Right lobe of liver (tissue), 4 donors: ENCODE measurements at regions not wholly inside any gene's neighbourhood (a gene's known extent, or its start where the extent isn't known, plus 50 kb on each side); places are given as distances from the start of the nearest gene placed in this dataset.

Experiments
- CTCF ChIP-seq, 4 donors: fragments of 200-600 bp in 3 of 4; fragments of 450-650 bp in 1 of 4; IDR thresholded peaks; one replicate each; pipeline versions ENCODE4 v1.5.1 to v1.8.0; 2016 to 2022; ENCODE audit warnings: antibody characterized with exemption in 4 of 4, mild to moderate bottlenecking in 2 of 4
- POLR2A ChIP-seq: fragments of 450-650 bp; IDR thresholded peaks from one replicate; pipeline ENCODE4 v1.6.1; 2017; ENCODE audit warnings: antibody characterized with exemption, mild to moderate bottlenecking
- donor health status: DM: no; HTN: no; CAD: no.
- donor health status: DM: no; HTN: no; CAD: no.
- donor health status: DM: no; HTN: yes; CAD: no.

GRCh38 chr4:106604319-106605051, 235.9 kb upstream of the GIMD1 start:
- TF ChIP-seq CTCF (IDR thresholded peaks at IDR 0.05) (no peak), POLR2A (no peak)
